DND-41 (cell line): ENCODE measurements at regions not wholly inside any gene's neighbourhood (a gene's known extent, or its start where the extent isn't known, plus 50 kb on each side); places are given as distances from the start of the nearest gene placed in this dataset.

Experiments used
- ATAC-seq: fragments of 200-7000 bp; cut with Tn5 transposase; 3 replicates; pipeline ENCODE4 v1.9.1; 2021; ENCODE audit warnings: low read depth; ENCODE audit not compliant: insufficient read depth
- DNase-seq: peaks from one replicate; pipeline ENCODE4 v3.0.0-alpha.2; 2020
- H2AFZ ChIP-seq: 2 replicates; pipeline ENCODE4 v1.6.0; 2012; ENCODE audit warnings: low read depth, low read length
- H3K27ac ChIP-seq: 2 replicates; pipeline ENCODE4 v1.5.1; 2012; ENCODE audit warnings: low read length, inconsistent platforms
- H3K27me3 ChIP-seq: fragments of 200-600 bp; sonication (generic); 2 replicates; pipeline ENCODE4 v1.6.0; 2012; ENCODE audit warnings: low read length, mild to moderate bottlenecking, inconsistent platforms; ENCODE audit not compliant: insufficient read depth, poor library complexity
- H3K36me3 ChIP-seq: 2 replicates; pipeline ENCODE4 v1.5.1; 2012; ENCODE audit warnings: low read length, inconsistent platforms; ENCODE audit not compliant: insufficient read depth
- H3K4me1 ChIP-seq: 2 replicates; pipeline ENCODE4 v1.5.1; 2012; ENCODE audit warnings: mild to moderate bottlenecking, low read length; ENCODE audit not compliant: insufficient read depth
- H3K4me2 ChIP-seq: 2 replicates; pipeline ENCODE4 v1.6.0; 2012; ENCODE audit warnings: mild to moderate bottlenecking, moderate library complexity, low read length, inconsistent platforms; ENCODE audit not compliant: insufficient read depth
- H3K4me3 ChIP-seq, 2 experiments: fragments of 200-600 bp in 1 of 2; shearing (Covaris generic) in 1 of 2; 2 replicates each; pipeline ENCODE4 v1.5.1; 2012 to 2016; ENCODE audit warnings: inconsistent platforms in 2 of 2, low read length in 2 of 2, mild to moderate bottlenecking in 2 of 2, low read depth in 1 of 2, moderate library complexity in 1 of 2
- H3K79me2 ChIP-seq: 2 replicates; pipeline ENCODE4 v1.6.0; 2012; ENCODE audit warnings: low read length, inconsistent platforms; ENCODE audit not compliant: insufficient read depth
- H3K9ac ChIP-seq: 2 replicates; pipeline ENCODE4 v1.6.0; 2012; ENCODE audit warnings: low read depth, mild to moderate bottlenecking, inconsistent platforms, low read length, moderate library complexity
- H3K9me3 ChIP-seq: 2 replicates; pipeline ENCODE4 v1.5.1; 2012; ENCODE audit warnings: low read length, moderate library complexity, mild to moderate bottlenecking, inconsistent platforms; ENCODE audit not compliant: insufficient read depth, severe bottlenecking
- H4K20me1 ChIP-seq: 2 replicates; pipeline ENCODE4 v1.6.0; 2012; ENCODE audit warnings: low read length; ENCODE audit not compliant: insufficient read depth
- CTCF ChIP-seq: IDR thresholded peaks from 2 replicates; pipeline ENCODE4 v1.5.1; 2012; ENCODE audit warnings: borderline replicate concordance, low read length, moderate library complexity, mild to moderate bottlenecking; ENCODE audit not compliant: poor library complexity, severe bottlenecking; ENCODE audit errors: extremely low read depth
- EZH2 ChIP-seq: IDR thresholded peaks from 3 replicates; pipeline ENCODE4 v1.6.1; 2012; ENCODE audit warnings: borderline replicate concordance, low read depth, mild to moderate bottlenecking, moderate library complexity, low read length, inconsistent platforms; ENCODE audit not compliant: severe bottlenecking

GRCh38 chr10:7077880-7078279, 333.0 kb downstream of the SFMBT2 start:
- Histone ChIP-seq H3K4me1 (no peaks in the 10 kb centered on the region), H3K4me2 (no peak overlapping the region), H4K20me1 (no peaks in the 10 kb centered on the region), H3K79me2 (no peaks in the 10 kb centered on the region), H3K9me3 (no peaks in the 10 kb centered on the region), H2AFZ (no peak overlapping the region), H3K27me3 (no peaks in the 10 kb centered on the region), H3K36me3 (no peaks in the 10 kb centered on the region), H3K27ac (no peak overlapping the region), H3K9ac (no peak overlapping the region), H3K4me3 (no peak overlapping the region)
- DNase-seq (no peak), ATAC-seq (no peak)
- TF ChIP-seq CTCF (no peak), EZH2 (no peak)

GRCh38 chr10:7075851-7076250, 335.0 kb downstream of the SFMBT2 start:
- H3K9me3 ChIP-seq, result peaks cover 3% of the 10 kb centered on the region
- no peaks in the 10 kb centered on the region for H3K27me3 ChIP-seq
- H2AFZ ChIP-seq, result no peak overlapping the region
- no peak overlapping the region for H3K4me3 ChIP-seq
- H3K79me2 ChIP-seq, result no peaks in the 10 kb centered on the region
- DNase-seq (no peak), ATAC-seq (no peak)
- H3K4me1 ChIP-seq, result 0 out of 2 replicates have a peak, but pooled peaks cover 4% of the 10 kb centered on the region
- H4K20me1 ChIP-seq, result no peaks in the 10 kb centered on the region
- H3K27ac ChIP-seq, result no peak overlapping the region
- TF ChIP-seq EZH2 (no peak), CTCF (no peak)
- no peaks in the 10 kb centered on the region for H3K36me3 ChIP-seq
- H3K4me2 ChIP-seq, result no peak overlapping the region
- H3K9ac ChIP-seq, result no peak overlapping the region

GRCh38 chr10:7075110-7075509, 335.7 kb downstream of the SFMBT2 start:
- Histone ChIP-seq H3K4me2 (no peak overlapping the region), H3K9me3 (peaks cover 3% of the 10 kb centered on the region), H3K36me3 (no peaks in the 10 kb centered on the region), H2AFZ (no peak overlapping the region), H3K27me3 (no peaks in the 10 kb centered on the region), H3K27ac (no peak overlapping the region), H3K79me2 (no peaks in the 10 kb centered on the region), H3K9ac (no peak overlapping the region), H3K4me1 (0 out of 2 replicates have a peak, but pooled peaks cover 4% of the 10 kb centered on the region), H4K20me1 (no peaks in the 10 kb centered on the region), H3K4me3 (no peak overlapping the region)
- ATAC-seq, result no peak
- TF ChIP-seq CTCF, result no peak
- DNase-seq, result no peak

GRCh38 chr10:7071421-7071820, 339.4 kb downstream of the SFMBT2 start:
- no peak overlapping the region for H3K9ac ChIP-seq
- no peaks in the 10 kb centered on the region for H3K79me2 ChIP-seq
- H3K4me1 ChIP-seq, result 0 out of 2 replicates have a peak, but pooled peaks cover 4% of the 10 kb centered on the region
- no peak overlapping the region for H2AFZ ChIP-seq
- H3K4me3 ChIP-seq, result no peak overlapping the region
- ATAC-seq (no peak), DNase-seq (no peak)
- no peaks in the 10 kb centered on the region for H3K27me3 ChIP-seq
- TF ChIP-seq CTCF, result no peak
- no peak for TF ChIP-seq EZH2
- no peaks in the 10 kb centered on the region for H4K20me1 ChIP-seq
- H3K27ac ChIP-seq, result no peak overlapping the region
- no peak overlapping the region for H3K4me2 ChIP-seq
- H3K36me3 ChIP-seq, result no peaks in the 10 kb centered on the region
- H3K9me3 ChIP-seq, result peaks cover 3% of the 10 kb centered on the region
